Esophagus muscularis mucosa (tissue), 4 donors: ENCODE measurements at regions not wholly inside any gene's neighbourhood (a gene's known extent, or its start where the extent isn't known, plus 50 kb on each side); places are given as distances from the start of the nearest gene placed in this dataset.

Experiments used
- DNase-seq: peaks from one replicate; pipeline ENCODE4 v3.0.0-alpha.2; 2017; ENCODE audit errors: extremely low spot score
- H3K27ac ChIP-seq, 4 donors: fragments of 200-600 bp; sonication (generic); replicated peaks in 1 of 4; 1 replicate in 3 of 4; 2 replicates in 1 of 4; pipeline ENCODE4 v1.5.1; 2016 to 2019; ENCODE audit warnings: mild to moderate bottlenecking in 1 of 4
- H3K27me3 ChIP-seq, 4 donors: fragments of 200-600 bp; sonication (generic); one replicate each; pipeline versions ENCODE4 v1.5.1 to v1.6.0; 2016 to 2019
- H3K36me3 ChIP-seq, 4 donors: fragments of 200-600 bp; sonication (generic); one replicate each; pipeline ENCODE4 v1.5.1; 2016 to 2019
- H3K4me1 ChIP-seq, 4 donors: fragments of 200-600 bp; sonication (generic); one replicate each; pipeline ENCODE4 v1.5.1; 2016 to 2019
- H3K4me3 ChIP-seq, 4 donors: fragments of 200-600 bp; sonication (generic); 1 replicate in 2 of 4; 2 replicates in 2 of 4; pipeline ENCODE4 v1.5.1; 2016 to 2019; ENCODE audit warnings: mild to moderate bottlenecking in 4 of 4, moderate library complexity in 1 of 4
- H3K9me3 ChIP-seq, 4 donors: fragments of 200-600 bp; sonication (generic); 1 replicate in 3 of 4; 2 replicates in 1 of 4; pipeline ENCODE4 v1.5.1; 2016 to 2019
- EP300 ChIP-seq: sonication (generic); formaldehyde crosslinking; IDR thresholded peaks from one replicate; pipeline ENCODE4 v1.6.1; 2017; ENCODE audit warnings: antibody characterized with exemption
- POLR2A ChIP-seq: fragments of 450-650 bp; IDR thresholded peaks from one replicate; pipeline ENCODE4 v1.6.1; 2017; ENCODE audit warnings: antibody characterized with exemption, moderate library complexity, mild to moderate bottlenecking, low read depth
- POLR2AphosphoS5 ChIP-seq, 2 donors: sonication (generic); formaldehyde crosslinking; IDR thresholded peaks; one replicate each; pipeline ENCODE4 v1.6.1; 2017; ENCODE audit warnings: antibody characterized with exemption in 2 of 2
- WGBS: methylation state at CpG from one replicate; pipeline ENCODE4 v1.1.5; 2018; 5-methylcytosine and 5-hydroxymethylcytosine counted together
- intact Hi-C: fragments of 100-400 bp; cut with DNase I; formaldehyde crosslinking; loops from one replicate; pipeline ENCODE4 v1.15.1; 2023
- TF ChIP-seq, protein P1 (sequence below), 3 experiments: fragments of 200-600 bp in 2 of 3; fragments of 450-650 bp in 1 of 3; sonication (generic) in 2 of 3; IDR thresholded peaks; one replicate each; pipeline ENCODE4 v1.5.1; 2017 to 2019; ENCODE audit warnings: antibody characterized with exemption in 3 of 3, mild to moderate bottlenecking in 2 of 3, moderate library complexity in 1 of 3

DNA sequence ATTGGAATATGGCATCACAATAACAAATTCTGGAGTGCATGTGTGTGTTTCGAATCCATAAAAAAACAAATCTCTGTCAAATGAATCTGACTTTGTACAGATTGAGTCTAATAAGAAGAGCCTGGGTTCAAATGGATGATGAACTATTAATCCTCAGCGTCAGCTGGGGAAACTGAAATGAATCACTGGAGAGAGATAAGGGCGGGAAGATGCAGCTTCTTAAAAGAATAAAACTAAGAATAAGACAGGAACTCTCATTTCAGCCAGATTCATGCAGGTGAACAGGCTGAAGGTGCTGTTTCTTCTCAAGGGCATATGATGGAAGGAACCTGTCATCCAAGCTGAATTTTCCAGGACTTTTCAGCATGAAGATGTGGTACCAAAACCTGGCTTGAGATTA lies 202.6 kb upstream of the TRIB2 start:
- H3K4me3 ChIP-seq = no peak overlapping the region
- no peak overlapping the region for H3K27ac ChIP-seq
- no peaks in the 10 kb centered on the region for H3K27me3 ChIP-seq
- 82% methylated on average over 3 of the region's 3 CpGs for WGBS
- DNase-seq = no peak
- TF ChIP-seq POLR2A = no peak
- TF ChIP-seq, protein P1, sequence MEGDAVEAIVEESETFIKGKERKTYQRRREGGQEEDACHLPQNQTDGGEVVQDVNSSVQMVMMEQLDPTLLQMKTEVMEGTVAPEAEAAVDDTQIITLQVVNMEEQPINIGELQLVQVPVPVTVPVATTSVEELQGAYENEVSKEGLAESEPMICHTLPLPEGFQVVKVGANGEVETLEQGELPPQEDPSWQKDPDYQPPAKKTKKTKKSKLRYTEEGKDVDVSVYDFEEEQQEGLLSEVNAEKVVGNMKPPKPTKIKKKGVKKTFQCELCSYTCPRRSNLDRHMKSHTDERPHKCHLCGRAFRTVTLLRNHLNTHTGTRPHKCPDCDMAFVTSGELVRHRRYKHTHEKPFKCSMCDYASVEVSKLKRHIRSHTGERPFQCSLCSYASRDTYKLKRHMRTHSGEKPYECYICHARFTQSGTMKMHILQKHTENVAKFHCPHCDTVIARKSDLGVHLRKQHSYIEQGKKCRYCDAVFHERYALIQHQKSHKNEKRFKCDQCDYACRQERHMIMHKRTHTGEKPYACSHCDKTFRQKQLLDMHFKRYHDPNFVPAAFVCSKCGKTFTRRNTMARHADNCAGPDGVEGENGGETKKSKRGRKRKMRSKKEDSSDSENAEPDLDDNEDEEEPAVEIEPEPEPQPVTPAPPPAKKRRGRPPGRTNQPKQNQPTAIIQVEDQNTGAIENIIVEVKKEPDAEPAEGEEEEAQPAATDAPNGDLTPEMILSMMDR (IDR thresholded peaks at IDR 0.05) = no peak
- TF ChIP-seq EP300 = no peak
- TF ChIP-seq POLR2AphosphoS5 (IDR thresholded peaks at IDR 0.05) = no peak
- intact Hi-C loops = no loop called here
- no peaks in the 10 kb centered on the region for H3K9me3 ChIP-seq
- H3K4me1 ChIP-seq = no peaks in the 10 kb centered on the region
- H3K36me3 ChIP-seq = no peaks in the 10 kb centered on the region

DNA sequence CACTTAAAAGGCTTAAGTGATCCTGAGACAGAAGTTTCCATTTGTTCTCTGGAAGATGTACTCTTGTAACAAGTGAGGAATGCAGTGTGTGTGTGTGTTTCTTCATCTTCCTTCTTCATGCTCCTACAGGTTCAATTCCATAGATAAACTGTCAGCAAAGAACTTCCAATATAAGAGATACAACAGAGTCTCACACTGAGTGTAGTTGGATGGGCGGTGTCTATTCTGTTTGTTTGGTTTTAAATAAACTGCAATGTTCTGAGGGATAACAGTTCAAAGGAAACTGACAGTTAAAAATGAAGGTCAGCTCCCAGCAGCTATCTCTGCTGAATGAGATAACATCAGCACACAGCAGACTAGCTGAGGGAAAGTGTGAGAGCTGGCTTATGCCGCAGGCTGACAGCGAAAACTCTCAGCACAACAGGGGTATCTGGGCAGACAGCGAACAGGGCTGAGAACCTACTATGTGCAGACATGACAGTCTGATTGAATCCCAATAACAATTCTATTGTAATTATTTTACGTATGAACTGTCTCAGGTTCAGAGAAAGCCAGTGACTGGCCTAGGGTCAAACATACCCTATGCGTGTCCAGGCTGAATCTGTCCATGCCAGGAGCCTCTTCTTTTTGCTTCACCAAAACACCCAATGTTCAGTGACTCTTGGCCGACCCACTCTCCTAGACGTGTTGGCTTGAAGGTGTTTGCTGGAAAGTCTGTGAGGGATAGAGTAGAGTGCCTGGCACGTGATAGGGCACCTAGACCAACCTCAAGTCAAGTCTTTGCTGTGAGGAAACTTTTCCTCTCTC lies 201.9 kb upstream of the TRIB2 start:
- no peak overlapping the region for H3K4me3 ChIP-seq

DNA sequence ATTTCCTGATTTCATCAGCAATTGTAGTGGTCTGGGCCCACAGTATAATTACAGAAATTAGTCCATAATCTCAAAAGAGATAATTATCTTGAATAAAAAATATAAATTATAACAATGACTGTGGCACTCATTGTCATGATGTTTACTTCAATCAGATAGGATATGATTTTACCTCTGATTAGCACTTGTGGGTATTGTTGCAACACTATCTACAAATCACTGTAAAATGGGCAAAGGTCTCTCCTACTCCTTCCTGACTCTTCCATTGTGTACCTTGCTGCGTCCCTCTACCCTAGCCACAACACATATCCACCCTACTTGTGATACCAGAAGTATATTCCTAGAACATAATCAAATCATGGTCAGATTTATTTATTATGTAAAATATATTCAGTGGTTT lies 200.9 kb upstream of the TRIB2 start:
- H3K27me3 ChIP-seq = no peaks in the 10 kb centered on the region
- H3K4me3 ChIP-seq = no peak overlapping the region
- WGBS = 97% methylated on average over 1 of the region's 1 CpG
- no peak for TF ChIP-seq EP300
- TF ChIP-seq POLR2A = no peak
- TF ChIP-seq POLR2AphosphoS5 (IDR thresholded peaks at IDR 0.05) = no peak
- TF ChIP-seq, protein P1 (IDR thresholded peaks at IDR 0.05) = no peak
- H3K4me1 ChIP-seq = no peaks in the 10 kb centered on the region
- H3K9me3 ChIP-seq = no peaks in the 10 kb centered on the region
- no peak for DNase-seq
- H3K27ac ChIP-seq = no peak overlapping the region
- H3K36me3 ChIP-seq = no peaks in the 10 kb centered on the region
- intact Hi-C loops = no loop called here

More for the DNA sequence above, 201.9 kb upstream of the TRIB2 start:
- intact Hi-C loops = no loop called here
- Histone ChIP-seq H3K9me3 (no peaks in the 10 kb centered on the region), H3K27me3 (no peaks in the 10 kb centered on the region), H3K27ac (no peak overlapping the region), H3K36me3 (no peaks in the 10 kb centered on the region), H3K4me1 (no peaks in the 10 kb centered on the region)
- WGBS = 90% methylated on average over 9 of the region's 9 CpGs
- no peak for TF ChIP-seq POLR2AphosphoS5 (IDR thresholded peaks at IDR 0.05)
- TF ChIP-seq, protein P1 (IDR thresholded peaks at IDR 0.05) = no peak
- no peak for TF ChIP-seq EP300
- no peak for TF ChIP-seq POLR2A
- no peak for DNase-seq

DNA sequence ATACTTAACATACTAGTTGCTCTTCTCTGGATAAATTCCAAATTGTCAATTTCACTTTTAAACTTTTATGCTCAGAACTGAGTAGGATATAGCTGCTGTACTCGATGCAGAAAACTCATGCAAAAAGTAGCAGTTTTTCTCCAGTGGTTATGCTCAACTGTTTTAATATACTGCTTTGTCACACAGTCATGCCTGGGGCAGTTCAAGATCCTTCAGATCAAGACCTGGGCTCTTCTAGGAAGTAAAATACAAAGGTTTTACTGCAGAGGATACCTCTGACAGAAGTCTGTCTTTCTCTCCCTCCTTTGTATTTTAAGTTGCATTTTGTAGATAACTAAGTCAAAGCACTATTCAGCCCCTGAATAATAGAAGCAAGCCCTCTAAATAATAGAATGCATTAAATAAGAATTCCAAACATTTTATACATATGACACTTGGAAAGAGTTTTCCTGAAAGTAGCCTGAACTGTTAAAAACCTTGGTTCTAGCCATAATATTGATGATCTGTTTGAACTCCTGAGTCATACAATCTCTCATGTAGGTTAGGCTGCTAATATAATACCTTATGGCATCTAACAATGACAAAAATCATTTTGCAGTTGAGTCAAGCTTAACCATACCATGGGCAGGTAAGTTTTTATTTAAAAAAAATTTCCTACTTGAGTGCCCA lies 183.3 kb upstream of the TRIB2 start:
- no peak for DNase-seq
- Histone ChIP-seq H3K4me3 (no peak overlapping the region), H3K36me3 (no peaks in the 10 kb centered on the region), H3K4me1 (peaks cover 5 to 27% (median 12%) of the 10 kb centered on the region in 4 donors), H3K27ac (no peak overlapping the region), H3K9me3 (no peaks in the 10 kb centered on the region), H3K27me3 (no peaks in the 10 kb centered on the region)
- WGBS = 70% methylated on average over 1 of the region's 1 CpG
- TF ChIP-seq, protein P1 (IDR thresholded peaks at IDR 0.05) = no peak
- TF ChIP-seq POLR2A = no peak
- no peak for TF ChIP-seq POLR2AphosphoS5 (IDR thresholded peaks at IDR 0.05)
- TF ChIP-seq EP300 = no peak
- intact Hi-C loops = no loop called here
